ENCODE measurements at regions not wholly inside any gene's neighbourhood (a gene's known extent, or its start where the extent isn't known, plus 50 kb on each side); places are given as distances from the start of the nearest gene placed in this dataset.

- no peak for TF ChIP-seq EZH2 (IDR thresholded peaks at IDR 0.05; ENCODE audit: borderline replicate concordance, low read length)
- Histone ChIP-seq H3K4me1 (ENCODE audit: insufficient read depth, low read length, severe bottlenecking) (peaks cover 9% of the 10 kb centered on the region), H3K36me3 (ENCODE audit: insufficient read depth, low read length) (no peaks in the 10 kb centered on the region), H3K9ac (ENCODE audit: low read length) (no peak overlapping the region), H3K79me2 (ENCODE audit: insufficient read depth, low read length) (no peaks in the 10 kb centered on the region), H3K9me2 (ENCODE audit: low read depth, low read length) (no peaks in the 10 kb centered on the region), H3K4me3 (ENCODE audit: low read depth, low read length, poor library complexity, severe bottlenecking) (no peak overlapping the region), H3K27me3 (ENCODE audit: insufficient read depth, low read length) (no peaks in the 10 kb centered on the region), H3K9me3 (ENCODE audit: low read length) (no peaks in the 10 kb centered on the region), H3F3A (ENCODE audit: insufficient read depth, low read length) (no peaks in the 10 kb centered on the region), H3K4me2 (ENCODE audit: low read length) (no peak overlapping the region), H2AFZ (ENCODE audit: low read length) (no peak overlapping the region), H3K27ac (ENCODE audit: low read depth, low read length, poor library complexity, severe bottlenecking) (no peak overlapping the region), H4K20me1 (ENCODE audit: insufficient read depth, low read length) (no peaks in the 10 kb centered on the region)
Measured at GRCh38 chr10:52961323-52961722, 188.7 kb upstream of the MBL2 start.

- no peak overlapping the region for H3K27ac ChIP-seq (ENCODE audit: low read depth, low read length, poor library complexity, severe bottlenecking)
- no peaks in the 10 kb centered on the region for H4K20me1 ChIP-seq (ENCODE audit: insufficient read depth, low read length)
- no peaks in the 10 kb centered on the region for H3F3A ChIP-seq (ENCODE audit: insufficient read depth, low read length)
- no peak overlapping the region for H3K9ac ChIP-seq (ENCODE audit: low read length)
- H3K4me1 ChIP-seq (ENCODE audit: insufficient read depth, low read length, severe bottlenecking): no peaks in the 10 kb centered on the region
- H3K4me2 ChIP-seq (ENCODE audit: low read length): no peak overlapping the region
- H3K27me3 ChIP-seq (ENCODE audit: insufficient read depth, low read length): no peaks in the 10 kb centered on the region
- no peaks in the 10 kb centered on the region for H3K9me3 ChIP-seq (ENCODE audit: low read length)
- H3K79me2 ChIP-seq (ENCODE audit: insufficient read depth, low read length): no peaks in the 10 kb centered on the region
- no peak overlapping the region for H3K4me3 ChIP-seq (ENCODE audit: low read depth, low read length, poor library complexity, severe bottlenecking)
- no peaks in the 10 kb centered on the region for H3K36me3 ChIP-seq (ENCODE audit: insufficient read depth, low read length)
- TF ChIP-seq CTCF (IDR thresholded peaks at IDR 0.05; ENCODE audit: low read length): no peak
- H2AFZ ChIP-seq (ENCODE audit: low read length): no peak overlapping the region
- H3K9me2 ChIP-seq (ENCODE audit: low read depth, low read length): no peaks in the 10 kb centered on the region
Measured at GRCh38 chr10:52959810-52960209, 187.2 kb upstream of the MBL2 start.

- Histone ChIP-seq H3K27me3 (ENCODE audit: insufficient read depth, low read length) (no peaks in the 10 kb centered on the region), H3K9ac (ENCODE audit: low read length) (no peak overlapping the region), H2AFZ (ENCODE audit: low read length) (no peak overlapping the region), H3K4me1 (ENCODE audit: insufficient read depth, low read length, severe bottlenecking) (no peaks in the 10 kb centered on the region), H3K79me2 (ENCODE audit: insufficient read depth, low read length) (no peaks in the 10 kb centered on the region), H3K27ac (ENCODE audit: low read depth, low read length, poor library complexity, severe bottlenecking) (no peak overlapping the region), H3K9me2 (ENCODE audit: low read depth, low read length) (no peaks in the 10 kb centered on the region), H3K4me2 (ENCODE audit: low read length) (no peak overlapping the region), H3K36me3 (ENCODE audit: insufficient read depth, low read length) (no peaks in the 10 kb centered on the region), H3K4me3 (ENCODE audit: low read depth, low read length, poor library complexity, severe bottlenecking) (no peak overlapping the region), H3K9me3 (ENCODE audit: low read length) (no peaks in the 10 kb centered on the region), H3F3A (ENCODE audit: insufficient read depth, low read length) (no peaks in the 10 kb centered on the region), H4K20me1 (ENCODE audit: insufficient read depth, low read length) (no peaks in the 10 kb centered on the region)
- TF ChIP-seq CTCF (IDR thresholded peaks at IDR 0.05; ENCODE audit: low read length): no peak
- TF ChIP-seq EZH2 (IDR thresholded peaks at IDR 0.05; ENCODE audit: borderline replicate concordance, low read length): no peak
Measured at GRCh38 chr10:52956861-52957260, 184.3 kb upstream of the MBL2 start.

- no peaks in the 10 kb centered on the region for H3K36me3 ChIP-seq (ENCODE audit: insufficient read depth, low read length)
- H3K79me2 ChIP-seq (ENCODE audit: insufficient read depth, low read length): no peaks in the 10 kb centered on the region
- no peak overlapping the region for H2AFZ ChIP-seq (ENCODE audit: low read length)
- H3K27ac ChIP-seq (ENCODE audit: low read depth, low read length, poor library complexity, severe bottlenecking): no peak overlapping the region
- no peaks in the 10 kb centered on the region for H4K20me1 ChIP-seq (ENCODE audit: insufficient read depth, low read length)
- no peaks in the 10 kb centered on the region for H3F3A ChIP-seq (ENCODE audit: insufficient read depth, low read length)
- no peaks in the 10 kb centered on the region for H3K4me1 ChIP-seq (ENCODE audit: insufficient read depth, low read length, severe bottlenecking)
- no peaks in the 10 kb centered on the region for H3K9me3 ChIP-seq (ENCODE audit: low read length)
- H3K9ac ChIP-seq (ENCODE audit: low read length): no peak overlapping the region
- no peaks in the 10 kb centered on the region for H3K9me2 ChIP-seq (ENCODE audit: low read depth, low read length)
- no peak overlapping the region for H3K4me2 ChIP-seq (ENCODE audit: low read length)
- H3K4me3 ChIP-seq (ENCODE audit: low read depth, low read length, poor library complexity, severe bottlenecking): no peak overlapping the region
- no peak for TF ChIP-seq CTCF (IDR thresholded peaks at IDR 0.05; ENCODE audit: low read length)
- TF ChIP-seq EZH2 (IDR thresholded peaks at IDR 0.05; ENCODE audit: borderline replicate concordance, low read length): no peak
- no peaks in the 10 kb centered on the region for H3K27me3 ChIP-seq (ENCODE audit: insufficient read depth, low read length)
Measured at GRCh38 chr10:52956461-52956860, 183.9 kb upstream of the MBL2 start.

Data from OCI-LY1 (cell line).